GM23338 (cell line): ENCODE measurements at regions not wholly inside any gene's neighbourhood (a gene's known extent, or its start where the extent isn't known, plus 50 kb on each side); places are given as distances from the start of the nearest gene placed in this dataset.

Source experiments
- ATAC-seq: fragments of 200-7000 bp; cut with Tn5 transposase; 3 replicates; pipeline ENCODE4 v1.9.1; 2020
- DNase-seq: peaks from one replicate; pipeline ENCODE4 v3.0.0-alpha.2; 2015; ENCODE audit warnings: low spot score
- H2AFZ ChIP-seq: fragments of 200-600 bp; sonication (generic); 2 replicates; pipeline ENCODE4 v1.8.0; 2016; ENCODE audit warnings: antibody characterized with exemption, mild to moderate bottlenecking, moderate library complexity
- H3F3A ChIP-seq: fragments of 200-600 bp; sonication (generic); replicated peaks from 2 replicates; pipeline ENCODE4 v1.8.0; 2017; ENCODE audit warnings: antibody characterized with exemption, mixed run types, low read depth
- H3K27ac ChIP-seq: fragments of 200-600 bp; sonication (generic); 2 replicates; pipeline ENCODE4 v1.6.1; 2016; ENCODE audit warnings: low read depth
- H3K27me3 ChIP-seq: fragments of 200-600 bp; sonication (generic); 2 replicates; pipeline ENCODE4 v1.8.0; 2016; ENCODE audit warnings: mild to moderate bottlenecking, mixed run types, moderate library complexity; ENCODE audit not compliant: insufficient read depth
- H3K36me3 ChIP-seq: fragments of 200-600 bp; sonication (generic); 2 replicates; pipeline ENCODE4 v1.8.0; 2016; ENCODE audit warnings: mild to moderate bottlenecking; ENCODE audit not compliant: insufficient read depth
- H3K4me1 ChIP-seq: fragments of 200-600 bp; sonication (generic); 2 replicates; pipeline ENCODE4 v1.8.0; 2016; ENCODE audit warnings: mild to moderate bottlenecking, moderate library complexity; ENCODE audit not compliant: insufficient read depth
- H3K4me2 ChIP-seq: fragments of 200-600 bp; sonication (generic); 2 replicates; pipeline ENCODE4 v1.7.1; 2017; ENCODE audit warnings: mixed run types
- H3K4me3 ChIP-seq: fragments of 200-600 bp; sonication (generic); 2 replicates; pipeline ENCODE4 v1.6.1; 2016; ENCODE audit warnings: mixed run types
- H3K79me2 ChIP-seq: fragments of 200-600 bp; sonication (generic); replicated peaks from 2 replicates; pipeline ENCODE4 v1.8.0; 2017; ENCODE audit warnings: mild to moderate bottlenecking; ENCODE audit not compliant: insufficient read depth
- H3K9me2 ChIP-seq: fragments of 200-600 bp; sonication (generic); 2 replicates; pipeline ENCODE4 v1.8.0; 2017; ENCODE audit not compliant: insufficient read depth
- H4K20me1 ChIP-seq: fragments of 200-600 bp; sonication (generic); replicated peaks from 2 replicates; pipeline ENCODE4 v1.8.0; 2017; ENCODE audit warnings: mild to moderate bottlenecking; ENCODE audit not compliant: insufficient read depth
- H3K27ac Mint-ChIP-seq: 2 replicates; pipeline ENCODE4 v1.8.0; 2020; ENCODE audit warnings: inconsistent platforms, mild to moderate bottlenecking, moderate library complexity, mixed read lengths
- H3K27me3 Mint-ChIP-seq: 3 replicates; pipeline ENCODE4 v1.8.0; 2022; ENCODE audit warnings: low read depth, mild to moderate bottlenecking, moderate library complexity, mixed read lengths, inconsistent platforms; ENCODE audit not compliant: insufficient read depth, poor library complexity
- H3K36me3 Mint-ChIP-seq: 3 replicates; pipeline ENCODE4 v1.8.0; 2021; ENCODE audit warnings: low read depth, mild to moderate bottlenecking, inconsistent platforms, moderate library complexity, mixed read lengths
- H3K4me1 Mint-ChIP-seq: 3 replicates; pipeline ENCODE4 v1.8.0; 2020; ENCODE audit warnings: mild to moderate bottlenecking, inconsistent platforms, mixed read lengths
- H3K4me3 Mint-ChIP-seq: 3 replicates; pipeline ENCODE4 v1.8.0; 2021; ENCODE audit warnings: moderate library complexity, mild to moderate bottlenecking, inconsistent platforms, mixed read lengths
- H3K9me3 Mint-ChIP-seq: 3 replicates; pipeline ENCODE4 v1.8.0; 2020; ENCODE audit warnings: moderate library complexity, mild to moderate bottlenecking, inconsistent platforms, mixed read lengths
- CREB1 ChIP-seq: fragments of 250-450 bp; sonication (Bioruptor Pico); IDR thresholded peaks from 2 replicates; pipeline ENCODE4 v1.5.0; 2020; ENCODE audit warnings: low read depth, mild to moderate bottlenecking, moderate library complexity
- CTCF ChIP-seq, 2 experiments: fragments of 200-600 bp in 1 of 2; sonication (generic) in 1 of 2; conservative IDR thresholded peaks; 2 replicates each; pipeline versions ENCODE4 v1.5.1 to v1.6.1; 2016 to 2017; ENCODE audit warnings: antibody characterized with exemption in 2 of 2, low read depth in 2 of 2, mild to moderate bottlenecking in 2 of 2, moderate library complexity in 1 of 2
- ETS1 ChIP-seq: IDR thresholded peaks from 2 replicates; pipeline ENCODE4 v1.6.1; 2016; ENCODE audit warnings: antibody characterized with exemption
- EZH2 ChIP-seq: fragments of 200-600 bp; sonication (generic); IDR thresholded peaks from one replicate; pipeline ENCODE4 v1.8.0; 2017; ENCODE audit warnings: antibody characterized with exemption, mild to moderate bottlenecking, low read depth; ENCODE audit not compliant: unreplicated experiment
- EZH2phosphoT487 ChIP-seq: fragments of 200-600 bp; sonication (generic); IDR thresholded peaks from one replicate; pipeline ENCODE4 v1.8.1; 2018; ENCODE audit warnings: antibody characterized with exemption; ENCODE audit not compliant: unreplicated experiment
- JUNB ChIP-seq: IDR thresholded peaks from one replicate; pipeline ENCODE4 v1.6.1; 2016; ENCODE audit warnings: antibody characterized with exemption; ENCODE audit not compliant: unreplicated experiment
- NANOG ChIP-seq: IDR thresholded peaks from 2 replicates; pipeline ENCODE4 v1.6.1; 2016; ENCODE audit warnings: antibody characterized with exemption, borderline replicate concordance
- POLR2AphosphoS5 ChIP-seq: IDR thresholded peaks from 2 replicates; pipeline ENCODE4 v1.6.1; 2016; ENCODE audit warnings: antibody characterized with exemption, low read depth
- REST ChIP-seq: IDR thresholded peaks from one replicate; pipeline ENCODE4 v1.6.1; 2018; ENCODE audit warnings: antibody characterized with exemption; ENCODE audit not compliant: unreplicated experiment
- STAT1 ChIP-seq: IDR thresholded peaks from one replicate; pipeline ENCODE4 v1.6.1; 2016; ENCODE audit warnings: antibody characterized with exemption; ENCODE audit not compliant: unreplicated experiment
- ZNF114 ChIP-seq: fragments of 250-450 bp; sonication (Bioruptor Pico); IDR thresholded peaks from 2 replicates; pipeline ENCODE4 v1.5.0; 2020; ENCODE audit warnings: mild to moderate bottlenecking, moderate library complexity
- ZNF331 ChIP-seq: fragments of 250-450 bp; sonication (Bioruptor Pico); IDR thresholded peaks from 2 replicates; pipeline ENCODE4 v1.5.0; 2020; ENCODE audit warnings: low read depth, mild to moderate bottlenecking, moderate library complexity
- ZNF462 ChIP-seq: fragments of 250-450 bp; sonication (Bioruptor Pico); IDR thresholded peaks from 2 replicates; pipeline ENCODE4 v1.5.0; 2020; ENCODE audit warnings: mild to moderate bottlenecking, moderate library complexity

- H3K4me3 ChIP-seq: no peak overlapping the region
- TF ChIP-seq ZNF114 (CRISPR knock-in tag) (no peak), STAT1 (no peak), POLR2AphosphoS5 (no peak), CREB1 (CRISPR knock-in tag) (no peak), EZH2phosphoT487 (no peak), ETS1 (no peak), CTCF (conservative IDR thresholded peaks at IDR 0.05; ENCODE audit: low read depth in 2 of 2) (no peak), ZNF331 (CRISPR knock-in tag) (no peak), ZNF462 (CRISPR knock-in tag) (no peak), JUNB (no peak), NANOG (no peak), EZH2 (no peak), REST (no peak)
- no peaks in the 10 kb centered on the region for H3K9me3 Mint-ChIP-seq
- ATAC-seq (no peak), DNase-seq (no peak)
- no peaks in the 10 kb centered on the region for H3F3A ChIP-seq
- no peaks in the 10 kb centered on the region for H4K20me1 ChIP-seq
- no peak overlapping the region for H3K4me3 Mint-ChIP-seq
- H3K27me3 ChIP-seq: no peaks in the 10 kb centered on the region
- no peaks in the 10 kb centered on the region for H3K27me3 Mint-ChIP-seq
- no peak overlapping the region for H2AFZ ChIP-seq
- no peaks in the 10 kb centered on the region for H3K36me3 ChIP-seq
- H3K79me2 ChIP-seq: no peaks in the 10 kb centered on the region
- H3K4me2 ChIP-seq: no peak overlapping the region
- H3K27ac ChIP-seq: no peak overlapping the region
- no peaks in the 10 kb centered on the region for H3K36me3 Mint-ChIP-seq
- no peak overlapping the region for H3K27ac Mint-ChIP-seq
- H3K4me1 ChIP-seq: no peaks in the 10 kb centered on the region
- H3K4me1 Mint-ChIP-seq: peaks cover 5% of the 10 kb centered on the region; the same call in 2 of the 3 replicates
- H3K9me2 ChIP-seq: no peaks in the 10 kb centered on the region
Measured at GRCh38 chr21:35257413-35257812, 208.3 kb upstream of the RUNX1 start.
